Ishikawa (cell line): ENCODE measurements at regions not wholly inside any gene's neighbourhood (a gene's known extent, or its start where the extent isn't known, plus 50 kb on each side); places are given as distances from the start of the nearest gene placed in this dataset.

Source experiments
- CEBPB ChIP-seq: IDR thresholded peaks from 2 replicates; pipeline ENCODE4 v1.6.1; 2012
- CREB1 ChIP-seq: IDR thresholded peaks from 2 replicates; pipeline ENCODE4 v1.6.1; 2012; ENCODE audit warnings: low read depth
- EGR1 ChIP-seq: IDR thresholded peaks from 2 replicates; pipeline ENCODE4 v1.6.1; 2012
- EP300 ChIP-seq: IDR thresholded peaks from 2 replicates; pipeline ENCODE4 v1.6.1; 2012; ENCODE audit warnings: borderline replicate concordance
- FOXM1 ChIP-seq: IDR thresholded peaks from 2 replicates; pipeline ENCODE4 v1.6.1; 2012; ENCODE audit warnings: low read depth, borderline replicate concordance
- MAX ChIP-seq: IDR thresholded peaks from 2 replicates; pipeline ENCODE4 v1.6.1; 2012
- NFIC ChIP-seq: IDR thresholded peaks from 2 replicates; pipeline ENCODE4 v1.6.1; 2012
- RAD21 ChIP-seq: IDR thresholded peaks from 2 replicates; pipeline ENCODE4 v1.6.1; 2012; ENCODE audit warnings: low read depth
- REST ChIP-seq: IDR thresholded peaks from 2 replicates; pipeline ENCODE4 v1.6.1; 2012; ENCODE audit warnings: low read depth, mild to moderate bottlenecking
- TAF1 ChIP-seq: IDR thresholded peaks from 2 replicates; pipeline ENCODE4 v1.6.1; 2012; ENCODE audit warnings: low read depth, mild to moderate bottlenecking
- TCF12 ChIP-seq: IDR thresholded peaks from 2 replicates; pipeline ENCODE4 v1.6.1; 2012; ENCODE audit warnings: low read depth
- TEAD4 ChIP-seq: IDR thresholded peaks from 2 replicates; pipeline ENCODE4 v1.6.1; 2012
- USF1 ChIP-seq: IDR thresholded peaks from 2 replicates; pipeline ENCODE4 v1.6.1; 2012
- YY1 ChIP-seq: IDR thresholded peaks from 2 replicates; pipeline ENCODE4 v1.6.1; 2012; ENCODE audit warnings: low read depth
- ZBTB7A ChIP-seq: IDR thresholded peaks from 2 replicates; pipeline ENCODE4 v1.6.1; 2012; ENCODE audit warnings: low read depth

GRCh38 chr4:108416831-108417230 is 203.5 kb upstream of the RPL34 start:
- TF ChIP-seq REST (no peak), RAD21 (no peak), TAF1 (no peak), USF1 (no peak), TEAD4 (no peak), ZBTB7A (no peak), EP300 (no peak), FOXM1 (no peak), CEBPB (no peak), EGR1 (no peak), MAX (no peak), CREB1 (no peak), TCF12 (no peak), NFIC (no peak)

- no peak for TF ChIP-seq EP300
- TF ChIP-seq YY1, result no peak
- TF ChIP-seq TCF12, result no peak
- no peak for TF ChIP-seq CEBPB
- no peak for TF ChIP-seq ZBTB7A
- no peak for TF ChIP-seq TAF1
- no peak for TF ChIP-seq TEAD4
- no peak for TF ChIP-seq EGR1
- no peak for TF ChIP-seq CREB1
- no peak for TF ChIP-seq MAX
- TF ChIP-seq NFIC, result no peak
- no peak for TF ChIP-seq REST
- TF ChIP-seq USF1, result no peak
- TF ChIP-seq FOXM1, result no peak
These were observed 205.0 kb upstream of the RPL34 start for GRCh38 chr4:108415389-108415788.

- TF ChIP-seq USF1, result no peak
- no peak for TF ChIP-seq REST
- no peak for TF ChIP-seq EP300
- TF ChIP-seq MAX, result no peak
- TF ChIP-seq RAD21, result no peak
- no peak for TF ChIP-seq FOXM1
- no peak for TF ChIP-seq TCF12
- no peak for TF ChIP-seq ZBTB7A
- TF ChIP-seq TAF1, result no peak
- no peak for TF ChIP-seq YY1
- no peak for TF ChIP-seq CEBPB
- TF ChIP-seq TEAD4, result no peak
- no peak for TF ChIP-seq EGR1
- TF ChIP-seq NFIC, result no peak
These were observed 208.5 kb upstream of the RPL34 start for GRCh38 chr4:108411836-108412235.

- TF ChIP-seq CEBPB (no peak), EGR1 (no peak), ZBTB7A (no peak), CREB1 (no peak), TCF12 (no peak), YY1 (no peak), FOXM1 (no peak), EP300 (no peak), TEAD4 (no peak), TAF1 (no peak), REST (no peak), USF1 (no peak), RAD21 (no peak), MAX (no peak), NFIC (no peak)
These were observed 214.8 kb upstream of the RPL34 start for GRCh38 chr4:108405586-108405985.
